Loucy (cell line): ENCODE measurements at regions not wholly inside any gene's neighbourhood (a gene's known extent, or its start where the extent isn't known, plus 50 kb on each side); places are given as distances from the start of the nearest gene placed in this dataset.

Experiments used
- EZH2phosphoT487 ChIP-seq: fragments of 200-600 bp; IDR thresholded peaks from 2 replicates; pipeline ENCODE4 v1.6.1; 2018; ENCODE audit warnings: antibody characterized with exemption, mild to moderate bottlenecking, moderate library complexity, borderline replicate concordance
- TF ChIP-seq, protein P1 (sequence below): fragments of 200-600 bp; sonication (generic); conservative IDR thresholded peaks from 2 replicates; pipeline ENCODE4 v1.5.1; 2014; ENCODE audit warnings: mild to moderate bottlenecking, antibody characterized with exemption, low read length

DNA sequence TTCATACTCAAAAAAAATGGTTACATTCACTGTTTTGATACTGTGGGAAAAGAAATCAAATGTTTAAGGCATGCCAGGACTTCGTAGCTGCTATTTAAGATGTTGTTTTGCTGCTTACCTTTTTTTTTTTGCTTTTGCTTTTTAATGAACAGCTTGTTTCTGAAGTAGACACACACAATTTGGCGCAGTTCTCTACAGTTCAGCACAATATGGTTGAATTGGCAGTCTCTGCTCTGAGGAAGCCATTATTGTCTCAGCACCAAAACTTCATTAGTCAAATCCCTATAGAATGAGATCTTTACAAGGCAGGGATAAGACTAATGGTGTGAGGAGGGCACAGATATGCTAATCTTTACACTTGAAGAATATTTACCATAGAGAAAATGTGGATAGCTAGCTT, 197.6 kb downstream of the SLITRK5 start:
- TF ChIP-seq, protein P1, sequence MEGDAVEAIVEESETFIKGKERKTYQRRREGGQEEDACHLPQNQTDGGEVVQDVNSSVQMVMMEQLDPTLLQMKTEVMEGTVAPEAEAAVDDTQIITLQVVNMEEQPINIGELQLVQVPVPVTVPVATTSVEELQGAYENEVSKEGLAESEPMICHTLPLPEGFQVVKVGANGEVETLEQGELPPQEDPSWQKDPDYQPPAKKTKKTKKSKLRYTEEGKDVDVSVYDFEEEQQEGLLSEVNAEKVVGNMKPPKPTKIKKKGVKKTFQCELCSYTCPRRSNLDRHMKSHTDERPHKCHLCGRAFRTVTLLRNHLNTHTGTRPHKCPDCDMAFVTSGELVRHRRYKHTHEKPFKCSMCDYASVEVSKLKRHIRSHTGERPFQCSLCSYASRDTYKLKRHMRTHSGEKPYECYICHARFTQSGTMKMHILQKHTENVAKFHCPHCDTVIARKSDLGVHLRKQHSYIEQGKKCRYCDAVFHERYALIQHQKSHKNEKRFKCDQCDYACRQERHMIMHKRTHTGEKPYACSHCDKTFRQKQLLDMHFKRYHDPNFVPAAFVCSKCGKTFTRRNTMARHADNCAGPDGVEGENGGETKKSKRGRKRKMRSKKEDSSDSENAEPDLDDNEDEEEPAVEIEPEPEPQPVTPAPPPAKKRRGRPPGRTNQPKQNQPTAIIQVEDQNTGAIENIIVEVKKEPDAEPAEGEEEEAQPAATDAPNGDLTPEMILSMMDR, result no peak
- TF ChIP-seq EZH2phosphoT487, result no peak
